Heart right ventricle (tissue), 16 donors: ENCODE measurements at regions not wholly inside any gene's neighbourhood (a gene's known extent, or its start where the extent isn't known, plus 50 kb on each side); places are given as distances from the start of the nearest gene placed in this dataset.
"Not testable (repeated sequence)": the region's sequence is repeated elsewhere in the genome, so short reads cannot be mapped to it uniquely, and the experiment has no call there.

Experiments used
- ATAC-seq, 8 donors: fragments of 200-7000 bp; cut with Tn5 transposase; one replicate each; pipeline ENCODE4 v1.9.1; 2020; ENCODE audit warnings: mild to moderate bottlenecking in 8 of 8, moderate library complexity in 8 of 8, moderate number of reproducible peaks in 1 of 8
- DNase-seq, 2 donors: peaks; one replicate each; pipeline ENCODE4 v3.0.0-alpha.2; 2020
- H3K27ac ChIP-seq, 10 donors: fragments of 200-600 bp; sonication (generic) in 2 of 10; one replicate each; pipeline versions ENCODE4 v1.5.0 to v1.8.0; 2020 to 2022; ENCODE audit warnings: mild to moderate bottlenecking in 3 of 10
- H3K27me3 ChIP-seq, 7 donors: fragments of 200-600 bp; one replicate each; pipeline ENCODE4 v1.8.0; 2021 to 2022; ENCODE audit warnings: mild to moderate bottlenecking in 2 of 7
- H3K36me3 ChIP-seq, 9 donors: fragments of 200-600 bp; sonication (generic) in 1 of 9; one replicate each; pipeline versions ENCODE4 v1.5.0 to v1.8.0; 2020 to 2022; ENCODE audit warnings: mild to moderate bottlenecking in 2 of 9
- H3K4me1 ChIP-seq, 9 donors: fragments of 200-600 bp; sonication (generic) in 1 of 9; one replicate each; pipeline versions ENCODE4 v1.5.0 to v1.8.0; 2020 to 2022; ENCODE audit warnings: mild to moderate bottlenecking in 4 of 9
- H3K4me3 ChIP-seq, 10 donors: fragments of 200-600 bp; sonication (generic) in 2 of 10; one replicate each; pipeline versions ENCODE4 v1.5.0 to v1.8.0; 2020 to 2022; ENCODE audit warnings: mild to moderate bottlenecking in 7 of 10, moderate library complexity in 2 of 10
- H3K9me3 ChIP-seq, 11 donors: fragments of 200-600 bp in 10 of 11; sonication (generic) in 2 of 11; one replicate each; pipeline versions ENCODE4 v1.5.0 to v1.8.0; 2013 to 2022; ENCODE audit warnings: mild to moderate bottlenecking in 2 of 11, control low read depth in 1 of 11, moderate library complexity in 1 of 11
- CTCF ChIP-seq, 9 donors: fragments of 200-600 bp; sonication (generic) in 2 of 9; IDR thresholded peaks; one replicate each; pipeline versions ENCODE4 v1.5.0 to v1.8.0; 2021 to 2022; ENCODE audit warnings: antibody characterized with exemption in 9 of 9, mild to moderate bottlenecking in 5 of 9, moderate library complexity in 1 of 9
- WGBS, 2 donors: extraction: QIAGEN DNeasy Blood & Tissue Kit; methylation state at CpG; one replicate each; pipeline ENCODE4 v1.1.7; 2013; ENCODE audit warnings: inconsistent platforms in 1 of 2; 5-methylcytosine and 5-hydroxymethylcytosine counted together
- intact Hi-C, 10 donors: fragments of 100-400 bp; cut with DNase I; formaldehyde crosslinking; loops; one replicate each; pipeline versions ENCODE4 v1.11.1 to v1.14.2; 2022
- donor health status: Arrhythmogenic right ventricular cardiomyopathy.
- donor health status: ischemic (EF 13 %, LVEDD 7.1; RV severe dilation, severe dysfunction).
- donor health status: healthy with polysubstance abuse.
- donor health status: DM: no; HTN: yes; CAD: no.
- donor health status: DM: no; HTN: no; CAD: no.
- donor health status: ischemic (EF 25% LVEDD 6.9; RV normal size, moderate dysfunction).
- donor health status: ischemic (EF 25% LVEDD 5.7; RV mildly dilated, moderate dysfunction).
- donor health status: healthy.
- donor health status: DM: yes; HTN: yes; CAD: no.
- donor health status: Ischemic cardiomyopathy.
- donor health status: ischemic (EF 35%, LVEDD 5.7; RV mildly dilated, moderate dysfunction).
- donor health status: nonischemic (EF 11% LVEDD 7.7; RV severe dilation, severe dysfunction).
- donor health status: DM: yes; HTN: yes; CAD: no.
- donor health status: PGD.
- donor health status: ischemic (EF 29% LVEDD 5.4; RV normal size, mild dysfunction).
- donor health status: nonischemic (EF 23%, LVEDD 6.1; RV moderate dilation, normal function).

- H3K27me3 ChIP-seq = no peaks in the 10 kb centered on the region
- no peaks in the 10 kb centered on the region for H3K36me3 ChIP-seq
- H3K4me1 ChIP-seq = no peaks in the 10 kb centered on the region
- no peaks in the 10 kb centered on the region for H3K9me3 ChIP-seq
- no peak overlapping the region for H3K27ac ChIP-seq
- intact Hi-C loops = no loop called here
- WGBS, 2 donors = 55 to 56% methylated on average over 4 of the region's 4 CpGs
- no peak for ATAC-seq
- H3K4me3 ChIP-seq = no peak overlapping the region
- no peak for DNase-seq
- TF ChIP-seq CTCF (IDR thresholded peaks at IDR 0.05) = no peak
Measured at GRCh38 chr3:81349816-81350340, 411.6 kb downstream of the GBE1 start.

GRCh38 chr3:81339040-81339845, 422.2 kb downstream of the GBE1 start:
- no peaks in the 10 kb centered on the region for H3K36me3 ChIP-seq
- 81 to 94% methylated on average over 1 of the region's 1 CpG for WGBS, 2 donors
- intact Hi-C loops = no loop called here
- H3K27ac ChIP-seq = no peak overlapping the region
- H3K4me1 ChIP-seq = no peaks in the 10 kb centered on the region
- H3K9me3 ChIP-seq = no peaks in the 10 kb centered on the region
- DNase-seq (no peak), ATAC-seq (no peak)
- TF ChIP-seq CTCF (IDR thresholded peaks at IDR 0.05) = peak in 4 of 9 donors; percentile 17 to 35 (median 28)
- H3K27me3 ChIP-seq = no peaks in the 10 kb centered on the region
- H3K4me3 ChIP-seq = no peak overlapping the region

- TF ChIP-seq CTCF (IDR thresholded peaks at IDR 0.05) = no peak
- Histone ChIP-seq H3K27ac (no peak overlapping the region), H3K27me3 (no peaks in the 10 kb centered on the region), H3K36me3 (no peaks in the 10 kb centered on the region), H3K4me3 (no peak overlapping the region), H3K4me1 (no peaks in the 10 kb centered on the region), H3K9me3 (no peaks in the 10 kb centered on the region)
- WGBS, 2 donors = 88 to 90% methylated on average over 4 of the region's 4 CpGs
- ATAC-seq (no peak), DNase-seq (no peak)
- intact Hi-C loops = no loop called here
Measured at GRCh38 chr3:81336470-81336869, 425.0 kb downstream of the GBE1 start.

GRCh38 chr3:81329835-81330234, 431.6 kb downstream of the GBE1 start:
- H3K9me3 ChIP-seq, intact Hi-C loops, H3K4me1 ChIP-seq, H3K36me3 ChIP-seq, DNase-seq, H3K27ac ChIP-seq, H3K27me3 ChIP-seq, ATAC-seq, H3K4me3 ChIP-seq: not testable (repeated sequence)
- 82 to 90% methylated on average over 7 of the region's 7 CpGs for WGBS, 2 donors

GRCh38 chr3:81326245-81326644, 435.2 kb downstream of the GBE1 start:
- H3K9me3 ChIP-seq = no peaks in the 10 kb centered on the region
- no peak overlapping the region for H3K27ac ChIP-seq
- 82 to 89% methylated on average over 8 of the region's 8 CpGs for WGBS, 2 donors
- H3K4me1 ChIP-seq = no peaks in the 10 kb centered on the region
- intact Hi-C loops = no loop called here
- no peak for DNase-seq
- no peak for TF ChIP-seq CTCF (IDR thresholded peaks at IDR 0.05)
- no peaks in the 10 kb centered on the region for H3K36me3 ChIP-seq
- ATAC-seq = no peak
- no peak overlapping the region for H3K4me3 ChIP-seq
- no peaks in the 10 kb centered on the region for H3K27me3 ChIP-seq
